Endodermal cell (in vitro differentiated cells): ENCODE measurements at regions not wholly inside any gene's neighbourhood (a gene's known extent, or its start where the extent isn't known, plus 50 kb on each side); places are given as distances from the start of the nearest gene placed in this dataset.

Experiments used
- DNase-seq: peaks from one replicate; pipeline ENCODE4 v3.0.0-alpha.2; 2017
- H3K27ac ChIP-seq: 2 replicates; pipeline ENCODE4 v1.5.1; 2013; ENCODE audit warnings: mild to moderate bottlenecking, low read depth, low read length, moderate library complexity
- H3K27me3 ChIP-seq: 2 replicates; pipeline ENCODE4 v1.6.1; 2013; ENCODE audit warnings: mild to moderate bottlenecking, low read length, moderate library complexity; ENCODE audit not compliant: insufficient read depth, control insufficient read depth, poor library complexity, severe bottlenecking
- H3K36me3 ChIP-seq: 2 replicates; pipeline ENCODE4 v1.7.0; 2013; ENCODE audit warnings: mild to moderate bottlenecking, low read length, moderate library complexity; ENCODE audit not compliant: control insufficient read depth, insufficient read depth
- H3K4me1 ChIP-seq: one replicate; pipeline ENCODE4 v1.7.0; 2013; ENCODE audit warnings: low read length; ENCODE audit not compliant: control insufficient read depth, insufficient read depth
- H3K4me3 ChIP-seq: 2 replicates; pipeline ENCODE4 v1.5.1; 2013; ENCODE audit warnings: mild to moderate bottlenecking, low read length, moderate library complexity
- H3K9ac ChIP-seq: 2 replicates; pipeline ENCODE4 v1.6.1; 2013; ENCODE audit warnings: mild to moderate bottlenecking, low read length, moderate library complexity; ENCODE audit not compliant: poor library complexity, severe bottlenecking; ENCODE audit errors: extremely low read depth
- H3K9me3 ChIP-seq: 2 replicates; pipeline ENCODE4 v1.6.1; 2013; ENCODE audit warnings: mild to moderate bottlenecking, low read length, moderate library complexity; ENCODE audit not compliant: control insufficient read depth
- H3K27ac Mint-ChIP-seq: 2 replicates; pipeline ENCODE4 v1.8.0; 2020; ENCODE audit warnings: mixed read lengths
- H3K27me3 Mint-ChIP-seq: 2 replicates; pipeline ENCODE4 v1.8.0; 2021; ENCODE audit warnings: mild to moderate bottlenecking, mixed read lengths; ENCODE audit not compliant: insufficient read depth
- H3K36me3 Mint-ChIP-seq: 2 replicates; pipeline ENCODE4 v1.8.0; 2020; ENCODE audit warnings: low read depth, mixed read lengths
- H3K4me1 Mint-ChIP-seq: 2 replicates; pipeline ENCODE4 v1.8.0; 2020; ENCODE audit warnings: mixed read lengths
- H3K4me3 Mint-ChIP-seq: 2 replicates; pipeline ENCODE4 v1.8.0; 2020; ENCODE audit warnings: mild to moderate bottlenecking, moderate library complexity, mixed read lengths
- H3K9me3 Mint-ChIP-seq: 2 replicates; pipeline ENCODE4 v1.8.0; 2020; ENCODE audit warnings: mild to moderate bottlenecking, mixed read lengths
- WGBS, 2 experiments: methylation state at CpG; one replicate each; pipeline versions ENCODE4 v1.1.5 to v1.1.7; 2013; ENCODE audit warnings: missing lambda C conversion rate in 2 of 2, mixed read lengths in 1 of 2; ENCODE audit not compliant: insufficient coverage in 1 of 2, insufficient read length in 1 of 2; 5-methylcytosine and 5-hydroxymethylcytosine counted together
- TF ChIP-seq, protein P1 (sequence below): fragments of 200-600 bp; sonication (generic); conservative IDR thresholded peaks from 2 replicates; pipeline ENCODE4 v1.5.0; 2021; ENCODE audit warnings: antibody characterized with exemption, mild to moderate bottlenecking

DNA sequence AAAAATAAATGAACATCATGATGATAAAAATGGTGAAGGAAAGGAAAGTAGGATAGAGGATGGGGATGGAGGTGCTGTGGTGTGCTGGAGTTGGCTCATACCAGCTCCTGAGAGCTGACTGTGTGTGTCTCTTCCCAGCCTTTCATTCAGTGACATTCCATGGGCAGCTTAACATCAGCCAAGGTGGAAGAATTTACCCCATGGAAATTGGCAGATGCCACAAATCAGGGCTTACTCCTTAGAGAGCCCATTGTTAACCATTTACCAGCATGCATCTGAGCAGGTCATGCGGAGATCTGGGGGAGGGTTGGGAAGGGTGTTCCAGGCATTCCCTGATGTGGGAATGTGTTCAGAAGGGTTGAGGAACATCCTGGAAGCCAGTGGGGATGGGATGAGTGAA is 164.7 kb upstream of the MYL2 start:
- Histone ChIP-seq H3K9ac (no peak overlapping the region), H3K27ac (no peak overlapping the region), H3K36me3 (no peaks in the 10 kb centered on the region), H3K4me1 (no peaks in the 10 kb centered on the region), H3K4me3 (no peak overlapping the region), H3K27me3 (no peaks in the 10 kb centered on the region), H3K9me3 (peaks cover 6% of the 10 kb centered on the region)
- Mint-ChIP-seq H3K4me1 (peaks cover 9% of the 10 kb centered on the region), H3K9me3 (peaks cover 10% of the 10 kb centered on the region), H3K4me3 (no peak overlapping the region), H3K27me3 (no peaks in the 10 kb centered on the region), H3K36me3 (no peaks in the 10 kb centered on the region), H3K27ac (no peak overlapping the region)
- WGBS, 2 experiments: 95% methylated on average over 1 of the region's 1 CpG; no CpG with 5 or more reads in 1 of the 2 experiments
- no peak for DNase-seq
- TF ChIP-seq, protein P1, sequence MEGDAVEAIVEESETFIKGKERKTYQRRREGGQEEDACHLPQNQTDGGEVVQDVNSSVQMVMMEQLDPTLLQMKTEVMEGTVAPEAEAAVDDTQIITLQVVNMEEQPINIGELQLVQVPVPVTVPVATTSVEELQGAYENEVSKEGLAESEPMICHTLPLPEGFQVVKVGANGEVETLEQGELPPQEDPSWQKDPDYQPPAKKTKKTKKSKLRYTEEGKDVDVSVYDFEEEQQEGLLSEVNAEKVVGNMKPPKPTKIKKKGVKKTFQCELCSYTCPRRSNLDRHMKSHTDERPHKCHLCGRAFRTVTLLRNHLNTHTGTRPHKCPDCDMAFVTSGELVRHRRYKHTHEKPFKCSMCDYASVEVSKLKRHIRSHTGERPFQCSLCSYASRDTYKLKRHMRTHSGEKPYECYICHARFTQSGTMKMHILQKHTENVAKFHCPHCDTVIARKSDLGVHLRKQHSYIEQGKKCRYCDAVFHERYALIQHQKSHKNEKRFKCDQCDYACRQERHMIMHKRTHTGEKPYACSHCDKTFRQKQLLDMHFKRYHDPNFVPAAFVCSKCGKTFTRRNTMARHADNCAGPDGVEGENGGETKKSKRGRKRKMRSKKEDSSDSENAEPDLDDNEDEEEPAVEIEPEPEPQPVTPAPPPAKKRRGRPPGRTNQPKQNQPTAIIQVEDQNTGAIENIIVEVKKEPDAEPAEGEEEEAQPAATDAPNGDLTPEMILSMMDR: no peak

GRCh38 chr12:111084605-111085004 is 164.2 kb upstream of the MYL2 start:
- Histone ChIP-seq H3K9ac (no peak overlapping the region), H3K36me3 (no peaks in the 10 kb centered on the region), H3K27ac (no peak overlapping the region), H3K4me3 (no peak overlapping the region), H3K27me3 (no peaks in the 10 kb centered on the region), H3K9me3 (peaks cover 6% of the 10 kb centered on the region), H3K4me1 (no peaks in the 10 kb centered on the region)
- Mint-ChIP-seq H3K27me3 (no peaks in the 10 kb centered on the region), H3K9me3 (peaks cover 10% of the 10 kb centered on the region), H3K36me3 (no peaks in the 10 kb centered on the region), H3K4me1 (peaks cover 9% of the 10 kb centered on the region), H3K27ac (no peak overlapping the region), H3K4me3 (no peak overlapping the region)
- 96% methylated on average over 14 to 15 of the region's 15 CpGs for WGBS, 2 experiments
- TF ChIP-seq, protein P1: no peak
- DNase-seq: no peak

DNA sequence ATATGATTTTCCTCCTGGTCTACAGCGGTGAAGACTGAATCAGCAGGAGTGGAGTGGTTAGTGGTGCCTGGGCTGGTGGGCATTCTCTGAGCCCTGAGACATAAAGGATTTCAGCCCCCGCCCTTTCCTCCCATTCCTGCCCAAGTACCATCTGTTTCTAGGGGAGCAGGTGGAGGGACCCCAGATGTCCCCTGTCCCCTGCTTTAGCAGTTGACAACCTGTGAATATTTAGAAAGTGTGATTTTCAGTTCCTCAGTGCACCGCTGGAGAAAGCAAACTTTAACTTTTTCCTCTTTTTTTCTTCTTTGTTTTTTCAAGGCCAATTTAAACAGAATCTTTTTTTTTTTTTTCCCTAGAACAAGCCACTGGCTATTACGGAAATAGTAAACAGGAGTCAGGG is 163.8 kb upstream of the MYL2 start:
- Histone ChIP-seq H3K9ac (no peak overlapping the region), H3K9me3 (peaks cover 6% of the 10 kb centered on the region), H3K27ac (no peak overlapping the region), H3K4me1 (no peaks in the 10 kb centered on the region), H3K4me3 (no peak overlapping the region), H3K36me3 (no peaks in the 10 kb centered on the region), H3K27me3 (no peaks in the 10 kb centered on the region)
- DNase-seq: no peak
- Mint-ChIP-seq H3K9me3 (peaks cover 10% of the 10 kb centered on the region), H3K27me3 (no peaks in the 10 kb centered on the region), H3K4me1 (peaks cover 9% of the 10 kb centered on the region), H3K36me3 (no peaks in the 10 kb centered on the region), H3K27ac (no peak overlapping the region), H3K4me3 (no peak overlapping the region)
- WGBS, 2 experiments: 94 to 100% methylated on average over 1 to 4 of the region's 4 CpGs
- TF ChIP-seq, protein P1: no peak
